SH-SY5Y (cell line): ENCODE measurements at regions not wholly inside any gene's neighbourhood (a gene's known extent, or its start where the extent isn't known, plus 50 kb on each side); places are given as distances from the start of the nearest gene placed in this dataset.

ENCODE experiments used
- GATA2 ChIP-seq: IDR thresholded peaks from 2 replicates; pipeline ENCODE4 v1.6.1; 2011; ENCODE audit warnings: mild to moderate bottlenecking, low read depth, low read length
- GATA3 ChIP-seq: IDR thresholded peaks from 2 replicates; pipeline ENCODE4 v1.6.1; 2011; ENCODE audit warnings: low read depth, mild to moderate bottlenecking, low read length, moderate library complexity

GRCh38 chr2:183250061-183250460 is 125.8 kb downstream of the NUP35 start:
- no peak for TF ChIP-seq GATA3
- TF ChIP-seq GATA2 = no peak
